Gastroesophageal sphincter (tissue), 4 donors: ENCODE measurements at regions not wholly inside any gene's neighbourhood (a gene's known extent, or its start where the extent isn't known, plus 50 kb on each side); places are given as distances from the start of the nearest gene placed in this dataset.

Source experiments
- ATAC-seq: fragments of 150-250 bp; one replicate; pipeline ENCODE4 v1.9.1; 2016; ENCODE audit warnings: mild to moderate bottlenecking, moderate library complexity
- H3K27ac ChIP-seq, 4 donors: fragments of 200-600 bp; sonication (generic) in 3 of 4; 1 replicate in 3 of 4; 2 replicates in 1 of 4; pipeline ENCODE4 v1.5.1; 2016 to 2019
- H3K27me3 ChIP-seq: fragments of 200-600 bp; sonication (generic); one replicate; pipeline ENCODE4 v1.5.1; 2019
- H3K36me3 ChIP-seq, 2 donors: fragments of 200-600 bp; sonication (generic); one replicate each; pipeline ENCODE4 v1.5.1; 2019; ENCODE audit warnings: control low read depth in 1 of 2
- H3K4me1 ChIP-seq, 3 donors: fragments of 200-600 bp; sonication (generic); 1 replicate in 2 of 3; 2 replicates in 1 of 3; pipeline ENCODE4 v1.5.1; 2016 to 2019; ENCODE audit warnings: control low read depth in 2 of 3
- H3K4me3 ChIP-seq, 2 donors: fragments of 200-600 bp; sonication (generic); one replicate each; pipeline ENCODE4 v1.5.1; 2019; ENCODE audit warnings: mild to moderate bottlenecking in 1 of 2, moderate library complexity in 1 of 2
- H3K9me3 ChIP-seq, 3 donors: fragments of 200-600 bp; sonication (generic); one replicate each; pipeline ENCODE4 v1.5.1; 2017 to 2019; ENCODE audit warnings: control low read depth in 2 of 3
- EP300 ChIP-seq: sonication (generic); formaldehyde crosslinking; IDR thresholded peaks from one replicate; pipeline ENCODE4 v1.6.1; 2017; ENCODE audit warnings: antibody characterized with exemption, mild to moderate bottlenecking
- POLR2A ChIP-seq, 2 donors: fragments of 450-650 bp; IDR thresholded peaks; one replicate each; pipeline ENCODE4 v1.6.1; 2017; ENCODE audit warnings: antibody characterized with exemption in 2 of 2, mild to moderate bottlenecking in 2 of 2, moderate library complexity in 1 of 2
- POLR2AphosphoS5 ChIP-seq: sonication (generic); formaldehyde crosslinking; IDR thresholded peaks from one replicate; pipeline ENCODE4 v1.6.1; 2017; ENCODE audit warnings: antibody characterized with exemption
- WGBS, 2 donors: methylation state at CpG; one replicate each; pipeline ENCODE4 v1.1.5; 2018; ENCODE audit warnings: low coverage in 1 of 2; 5-methylcytosine and 5-hydroxymethylcytosine counted together
- TF ChIP-seq, protein P1 (sequence below), 4 experiments: fragments of 200-600 bp in 2 of 4; fragments of 450-650 bp in 2 of 4; sonication (generic) in 1 of 4; IDR thresholded peaks; one replicate each; pipeline ENCODE4 v1.5.1; 2017 to 2019; ENCODE audit warnings: antibody characterized with exemption in 4 of 4, mild to moderate bottlenecking in 2 of 4, moderate library complexity in 2 of 4

GRCh38 chr11:111001986-111002611 lies 243.4 kb upstream of the POU2AF2 start:
- Histone ChIP-seq H3K27me3 (no peaks in the 10 kb centered on the region), H3K27ac (no peak overlapping the region), H3K36me3 (no peaks in the 10 kb centered on the region), H3K9me3 (no peaks in the 10 kb centered on the region), H3K4me3 (no peak overlapping the region), H3K4me1 (peaks cover 0 to 15% (median 0%) of the 10 kb centered on the region in 3 donors)
- ATAC-seq, result peak; percentile 88
- TF ChIP-seq EP300 (no peak), POLR2A (IDR thresholded peaks at IDR 0.05) (no peak), POLR2AphosphoS5 (peak; percentile 55)
- TF ChIP-seq, protein P1, sequence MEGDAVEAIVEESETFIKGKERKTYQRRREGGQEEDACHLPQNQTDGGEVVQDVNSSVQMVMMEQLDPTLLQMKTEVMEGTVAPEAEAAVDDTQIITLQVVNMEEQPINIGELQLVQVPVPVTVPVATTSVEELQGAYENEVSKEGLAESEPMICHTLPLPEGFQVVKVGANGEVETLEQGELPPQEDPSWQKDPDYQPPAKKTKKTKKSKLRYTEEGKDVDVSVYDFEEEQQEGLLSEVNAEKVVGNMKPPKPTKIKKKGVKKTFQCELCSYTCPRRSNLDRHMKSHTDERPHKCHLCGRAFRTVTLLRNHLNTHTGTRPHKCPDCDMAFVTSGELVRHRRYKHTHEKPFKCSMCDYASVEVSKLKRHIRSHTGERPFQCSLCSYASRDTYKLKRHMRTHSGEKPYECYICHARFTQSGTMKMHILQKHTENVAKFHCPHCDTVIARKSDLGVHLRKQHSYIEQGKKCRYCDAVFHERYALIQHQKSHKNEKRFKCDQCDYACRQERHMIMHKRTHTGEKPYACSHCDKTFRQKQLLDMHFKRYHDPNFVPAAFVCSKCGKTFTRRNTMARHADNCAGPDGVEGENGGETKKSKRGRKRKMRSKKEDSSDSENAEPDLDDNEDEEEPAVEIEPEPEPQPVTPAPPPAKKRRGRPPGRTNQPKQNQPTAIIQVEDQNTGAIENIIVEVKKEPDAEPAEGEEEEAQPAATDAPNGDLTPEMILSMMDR (IDR thresholded peaks at IDR 0.05), result no peak
- WGBS, 2 donors, result 53 to 57% methylated on average over 3 of the region's 3 CpGs

GRCh38 chr11:111001081-111001430 lies 244.5 kb upstream of the POU2AF2 start:
- no peak for ATAC-seq
- Histone ChIP-seq H3K4me1 (peaks cover 0 to 15% (median 0%) of the 10 kb centered on the region in 3 donors), H3K4me3 (no peak overlapping the region), H3K9me3 (no peaks in the 10 kb centered on the region), H3K27ac (no peak overlapping the region), H3K36me3 (no peaks in the 10 kb centered on the region), H3K27me3 (no peaks in the 10 kb centered on the region)
- TF ChIP-seq POLR2A (IDR thresholded peaks at IDR 0.05), result no peak
- 75 to 92% methylated on average over 2 of the region's 2 CpGs for whole genome bisulfite sequencing, 2 donors

DNA sequence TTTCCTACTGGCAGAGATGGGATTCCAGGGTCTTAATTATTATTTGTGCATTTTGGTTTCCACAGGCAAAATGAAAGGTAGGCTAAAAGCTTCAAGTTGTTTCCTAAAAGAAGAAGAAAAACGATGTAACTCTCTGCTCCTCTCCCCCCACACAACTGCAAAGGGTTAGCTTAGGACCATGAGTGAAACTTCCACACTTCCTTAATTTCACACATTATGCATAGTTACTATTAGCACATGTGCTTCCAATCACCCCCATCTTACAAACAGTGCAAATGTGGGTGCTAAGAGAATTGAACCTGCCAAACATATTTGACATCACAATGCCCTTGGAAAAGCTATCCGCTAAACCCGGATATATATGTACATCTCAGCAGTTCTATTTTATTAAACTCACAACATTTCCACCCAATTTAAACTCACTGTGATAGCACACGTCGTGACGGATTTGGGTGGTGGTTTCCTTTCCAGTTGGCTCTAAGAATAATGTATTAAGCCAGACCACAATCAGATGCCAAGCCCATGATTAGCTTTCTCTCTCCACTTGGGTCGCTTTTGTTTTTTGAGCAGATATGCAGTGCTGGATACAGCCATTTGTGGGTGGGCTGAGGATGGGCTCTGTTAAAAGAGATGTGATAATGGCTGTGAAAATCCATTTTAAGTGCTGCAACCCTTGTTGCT lies 245.0 kb upstream of the POU2AF2 start:
- no peak for ATAC-seq
- 55 to 70% methylated on average over 5 to 7 of the region's 7 CpGs for WGBS, 2 donors

DNA sequence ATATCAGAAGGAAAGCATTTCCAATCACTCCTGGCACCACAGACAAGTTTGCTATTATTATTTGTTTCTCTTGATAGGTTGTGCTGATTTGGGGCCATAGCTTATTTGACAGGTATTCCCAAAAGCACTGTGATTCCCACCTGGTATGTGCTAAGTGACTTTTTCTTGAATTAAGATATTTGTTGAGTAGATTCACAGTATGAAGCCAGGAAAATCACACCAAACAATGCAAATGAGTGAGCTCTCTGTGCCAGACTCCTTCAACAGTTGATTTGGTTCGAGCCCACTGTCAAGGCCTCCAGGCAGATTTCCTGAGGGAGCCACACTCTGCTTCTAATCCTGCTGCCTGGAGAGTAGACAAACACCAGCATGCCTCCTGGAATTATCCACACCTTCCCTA lies 253.0 kb upstream of the POU2AF2 start:
- WGBS, 2 donors, result 60% methylated on average over 1 of the region's 1 CpG; no CpG with 5 or more reads in 1 of the 2 donors
- Histone ChIP-seq H3K27me3 (no peaks in the 10 kb centered on the region), H3K4me1 (peaks cover 3 to 36% (median 11%) of the 10 kb centered on the region in 3 donors), H3K4me3 (no peak overlapping the region), H3K36me3 (no peaks in the 10 kb centered on the region), H3K27ac (peak overlapping the region in 2 of 4 donors; percentile 17 to 32), H3K9me3 (no peaks in the 10 kb centered on the region)
- ATAC-seq, result no peak
- TF ChIP-seq, protein P1 (IDR thresholded peaks at IDR 0.05), result no peak
- TF ChIP-seq EP300 (no peak), POLR2A (IDR thresholded peaks at IDR 0.05) (no peak), POLR2AphosphoS5 (no peak)

More for the DNA sequence above, 245.0 kb upstream of the POU2AF2 start:
- Histone ChIP-seq H3K9me3 (no peaks in the 10 kb centered on the region), H3K27me3 (no peaks in the 10 kb centered on the region), H3K27ac (no peak overlapping the region), H3K36me3 (no peaks in the 10 kb centered on the region), H3K4me3 (no peak overlapping the region), H3K4me1 (peaks cover 0 to 13% (median 0%) of the 10 kb centered on the region in 3 donors)
- no peak for TF ChIP-seq POLR2AphosphoS5
- TF ChIP-seq, protein P1 (IDR thresholded peaks at IDR 0.05), result no peak
- TF ChIP-seq POLR2A (IDR thresholded peaks at IDR 0.05), result no peak
- no peak for TF ChIP-seq EP300

DNA sequence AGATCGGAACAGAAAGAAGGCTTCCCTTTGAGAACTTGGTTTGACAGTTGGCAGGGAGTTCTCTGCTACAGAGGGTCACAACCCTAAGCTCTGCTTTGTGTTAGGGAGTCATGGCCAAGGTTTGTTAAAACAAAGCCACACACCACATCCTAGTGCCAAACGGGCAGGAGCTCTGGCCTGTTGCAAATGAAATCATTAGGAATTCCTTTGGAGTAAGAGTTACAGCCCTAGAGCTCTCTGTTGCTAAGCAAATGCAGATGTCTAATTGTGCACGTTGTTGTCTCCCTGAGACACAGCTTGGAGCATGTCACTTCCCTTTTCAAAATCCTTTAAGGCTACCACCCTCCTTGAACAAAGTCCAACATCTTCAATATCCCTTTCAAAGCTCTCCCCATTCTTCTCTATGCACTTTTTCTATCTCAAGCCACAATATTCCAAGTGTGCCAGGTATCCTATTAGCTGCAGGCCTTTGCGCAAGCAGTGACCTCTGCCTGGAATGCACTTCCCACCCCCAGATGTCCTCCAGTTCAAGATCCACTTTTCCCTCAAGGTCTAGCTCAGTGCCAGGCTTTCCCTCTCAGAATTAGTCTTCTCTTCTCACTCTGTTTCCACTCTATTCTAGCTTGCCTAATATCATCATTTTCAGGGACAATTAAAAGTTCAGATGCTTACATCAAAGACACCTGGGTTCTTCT lies 253.7 kb upstream of the POU2AF2 start:
- Histone ChIP-seq H3K9me3 (no peaks in the 10 kb centered on the region), H3K36me3 (no peaks in the 10 kb centered on the region), H3K27me3 (no peaks in the 10 kb centered on the region), H3K27ac (peak overlapping the region in 3 of 4 donors; percentile 7 to 32 (median 17)), H3K4me1 (peaks cover 3 to 36% (median 11%) of the 10 kb centered on the region in 3 donors), H3K4me3 (no peak overlapping the region)
- WGBS, 2 donors, result 22 to 28% methylated on average over 3 to 4 of the region's 4 CpGs
- peak; percentile 65 for ATAC-seq
- TF ChIP-seq POLR2AphosphoS5 (peak; percentile 82), POLR2A (IDR thresholded peaks at IDR 0.05) (no peak)
